ENCODE measurements at regions not wholly inside any gene's neighbourhood (a gene's known extent, or its start where the extent isn't known, plus 50 kb on each side); places are given as distances from the start of the nearest gene placed in this dataset.

DNA sequence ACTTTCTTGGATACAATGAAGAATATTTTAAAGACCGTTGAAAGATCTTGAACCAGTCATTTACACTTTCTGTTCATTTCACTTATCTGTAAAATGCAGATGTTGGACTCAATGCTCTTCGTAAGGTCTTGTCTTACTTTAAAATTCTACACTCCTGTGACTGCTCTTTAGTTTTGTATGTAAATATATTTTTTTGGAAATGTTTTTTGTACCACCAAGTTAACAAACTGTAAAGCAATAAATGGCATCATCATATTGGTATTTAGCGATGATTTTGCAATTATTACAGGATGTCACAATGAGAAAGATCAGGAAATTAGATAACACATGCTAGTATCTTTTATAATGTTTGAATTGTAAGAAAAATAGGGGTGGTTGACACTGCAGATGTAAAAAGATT is 80.8 kb upstream of the GNAQ start:
- H3K14ac ChIP-seq (replicated peaks; ENCODE audit: low read depth, low read length) = no peak overlapping the region
- H2AK5ac ChIP-seq (ENCODE audit: low read depth, low read length) = no peak overlapping the region
- no peaks in the 10 kb centered on the region for H3K9me1 ChIP-seq (ENCODE audit: insufficient read depth, low read length)
- no peak overlapping the region for H3K9ac ChIP-seq (ENCODE audit: low read depth, low read length)
- POLR2A ChIA-PET (ENCODE audit: unreplicated experiment) = no interaction called here
- H3K4ac ChIP-seq (ENCODE audit: low read depth, low read length) = no peak overlapping the region
- no peaks in the 10 kb centered on the region for H3K27me3 ChIP-seq (ENCODE audit: control insufficient read depth, insufficient read depth, low read length)
- intact Hi-C loops (cut with micrococcal nuclease) = no loop called here
- no peak overlapping the region for H4K8ac ChIP-seq (ENCODE audit: low read depth in 2 of 2, low read length in 2 of 2)
- H4K20me1 ChIP-seq (ENCODE audit: insufficient read depth, low read length) = no peaks in the 10 kb centered on the region
- no peak overlapping the region for H2BK15ac ChIP-seq (ENCODE audit: low read depth, low read length)
- no TSS peak for BruUV-seq (replicated peaks)
- H3K4me3 ChIP-seq (ENCODE audit: insufficient read depth, low read depth, low read length) = no peak overlapping the region
- no peak overlapping the region for H3K23ac ChIP-seq (ENCODE audit: low read depth, low read length)
- TF ChIP-seq ELK1 (IDR thresholded peaks at IDR 0.05; ENCODE audit: borderline replicate concordance, low read depth, low read length) = no peak
- no peak for TF ChIP-seq MXI1 (IDR thresholded peaks at IDR 0.05; ENCODE audit: borderline replicate concordance, low read depth, low read length)
- TF ChIP-seq MAZ (IDR thresholded peaks at IDR 0.05; ENCODE audit: borderline replicate concordance, low read depth, low read length) = no peak
- TF ChIP-seq CHD1 (IDR thresholded peaks at IDR 0.05; ENCODE audit: low read depth, low read length) = no peak
- H3K36me3 ChIP-seq (ENCODE audit: control insufficient read depth, insufficient read depth, low read length) = no peaks in the 10 kb centered on the region
- H3K9me3 ChIP-seq (ENCODE audit: control insufficient read depth, insufficient read depth, low read length) = no peaks in the 10 kb centered on the region
- no peaks in the 10 kb centered on the region for H3K4me1 ChIP-seq (ENCODE audit: control insufficient read depth, insufficient read depth, low read length)
- no peak for ATAC-seq (ENCODE audit: low read depth)
- H2BK5ac ChIP-seq (ENCODE audit: low read depth, low read length, poor library complexity, severe bottlenecking) = no peak overlapping the region
- WGBS, 2 experiments (ENCODE audit: extremely low coverage in 2 of 2, insufficient read length in 1 of 2) = no CpG with 5 or more reads among the region's 3 CpGs
- H3K79me1 ChIP-seq (ENCODE audit: low read depth in 1 of 2, low read length in 2 of 2) = no peaks in the 10 kb centered on the region
- H2AK9ac ChIP-seq (replicated peaks; ENCODE audit: low read depth, low read length, poor library complexity) = no peak overlapping the region
- H4K91ac ChIP-seq (ENCODE audit: insufficient read depth, low read depth, low read length) = no peak overlapping the region
- no peak overlapping the region for H3K18ac ChIP-seq (ENCODE audit: low read depth, low read length)
- H3K56ac ChIP-seq (ENCODE audit: extremely low read depth, insufficient read depth, low read length) = no peak overlapping the region
- no peak overlapping the region for H4K5ac ChIP-seq (ENCODE audit: low read depth, low read length)
- no peak for DNase-seq
- CTCF ChIA-PET = no interaction called here
- H2BK120ac ChIP-seq (ENCODE audit: low read depth, low read length) = no peak overlapping the region
- dilution Hi-C loops (cut with HindIII; ENCODE audit: low sequenced_read_pairs, unreplicated experiment) = no loop called here
- H2AFZ ChIP-seq (replicated peaks; ENCODE audit: low read length, poor library complexity) = no peak overlapping the region
- in situ Hi-C loops (cut with MboI; ENCODE audit: low sequenced_read_pairs) = no loop called here
- H3K4me2 ChIP-seq (ENCODE audit: low read depth, low read length) = no peak overlapping the region
- no peak overlapping the region for H3K27ac ChIP-seq (ENCODE audit: insufficient read depth, low read length)
- H2BK20ac ChIP-seq (ENCODE audit: low read depth, low read length) = no peak overlapping the region

Measured in IMR-90 (cell line).